ENCODE measurements at regions not wholly inside any gene's neighbourhood (a gene's known extent, or its start where the extent isn't known, plus 50 kb on each side); places are given as distances from the start of the nearest gene placed in this dataset.

DNA sequence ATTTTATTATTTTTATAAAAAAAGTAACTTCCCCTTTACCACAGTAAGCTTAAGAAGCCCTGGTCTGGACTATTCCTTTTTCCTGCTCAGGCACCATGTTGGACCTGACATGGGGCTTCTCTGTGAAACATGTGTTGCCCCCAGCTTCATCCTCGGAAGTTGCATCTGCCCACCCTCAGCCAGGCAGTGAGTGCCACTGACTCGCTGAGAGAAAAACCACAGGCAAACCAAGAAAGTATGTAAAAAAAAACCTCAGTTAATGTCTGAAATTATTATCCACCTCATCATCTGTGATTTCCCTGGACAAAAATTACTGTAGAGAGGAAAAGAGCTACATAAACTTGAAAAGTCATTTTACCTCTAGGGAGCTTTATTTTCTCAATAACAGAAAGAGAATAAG is 109.9 kb upstream of the MCHR2 start:
- TF ChIP-seq, protein P1, sequence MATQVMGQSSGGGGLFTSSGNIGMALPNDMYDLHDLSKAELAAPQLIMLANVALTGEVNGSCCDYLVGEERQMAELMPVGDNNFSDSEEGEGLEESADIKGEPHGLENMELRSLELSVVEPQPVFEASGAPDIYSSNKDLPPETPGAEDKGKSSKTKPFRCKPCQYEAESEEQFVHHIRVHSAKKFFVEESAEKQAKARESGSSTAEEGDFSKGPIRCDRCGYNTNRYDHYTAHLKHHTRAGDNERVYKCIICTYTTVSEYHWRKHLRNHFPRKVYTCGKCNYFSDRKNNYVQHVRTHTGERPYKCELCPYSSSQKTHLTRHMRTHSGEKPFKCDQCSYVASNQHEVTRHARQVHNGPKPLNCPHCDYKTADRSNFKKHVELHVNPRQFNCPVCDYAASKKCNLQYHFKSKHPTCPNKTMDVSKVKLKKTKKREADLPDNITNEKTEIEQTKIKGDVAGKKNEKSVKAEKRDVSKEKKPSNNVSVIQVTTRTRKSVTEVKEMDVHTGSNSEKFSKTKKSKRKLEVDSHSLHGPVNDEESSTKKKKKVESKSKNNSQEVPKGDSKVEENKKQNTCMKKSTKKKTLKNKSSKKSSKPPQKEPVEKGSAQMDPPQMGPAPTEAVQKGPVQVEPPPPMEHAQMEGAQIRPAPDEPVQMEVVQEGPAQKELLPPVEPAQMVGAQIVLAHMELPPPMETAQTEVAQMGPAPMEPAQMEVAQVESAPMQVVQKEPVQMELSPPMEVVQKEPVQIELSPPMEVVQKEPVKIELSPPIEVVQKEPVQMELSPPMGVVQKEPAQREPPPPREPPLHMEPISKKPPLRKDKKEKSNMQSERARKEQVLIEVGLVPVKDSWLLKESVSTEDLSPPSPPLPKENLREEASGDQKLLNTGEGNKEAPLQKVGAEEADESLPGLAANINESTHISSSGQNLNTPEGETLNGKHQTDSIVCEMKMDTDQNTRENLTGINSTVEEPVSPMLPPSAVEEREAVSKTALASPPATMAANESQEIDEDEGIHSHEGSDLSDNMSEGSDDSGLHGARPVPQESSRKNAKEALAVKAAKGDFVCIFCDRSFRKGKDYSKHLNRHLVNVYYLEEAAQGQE (IDR thresholded peaks at IDR 0.05; ENCODE audit: borderline replicate concordance): no peak
- TF ChIP-seq, protein P2, sequence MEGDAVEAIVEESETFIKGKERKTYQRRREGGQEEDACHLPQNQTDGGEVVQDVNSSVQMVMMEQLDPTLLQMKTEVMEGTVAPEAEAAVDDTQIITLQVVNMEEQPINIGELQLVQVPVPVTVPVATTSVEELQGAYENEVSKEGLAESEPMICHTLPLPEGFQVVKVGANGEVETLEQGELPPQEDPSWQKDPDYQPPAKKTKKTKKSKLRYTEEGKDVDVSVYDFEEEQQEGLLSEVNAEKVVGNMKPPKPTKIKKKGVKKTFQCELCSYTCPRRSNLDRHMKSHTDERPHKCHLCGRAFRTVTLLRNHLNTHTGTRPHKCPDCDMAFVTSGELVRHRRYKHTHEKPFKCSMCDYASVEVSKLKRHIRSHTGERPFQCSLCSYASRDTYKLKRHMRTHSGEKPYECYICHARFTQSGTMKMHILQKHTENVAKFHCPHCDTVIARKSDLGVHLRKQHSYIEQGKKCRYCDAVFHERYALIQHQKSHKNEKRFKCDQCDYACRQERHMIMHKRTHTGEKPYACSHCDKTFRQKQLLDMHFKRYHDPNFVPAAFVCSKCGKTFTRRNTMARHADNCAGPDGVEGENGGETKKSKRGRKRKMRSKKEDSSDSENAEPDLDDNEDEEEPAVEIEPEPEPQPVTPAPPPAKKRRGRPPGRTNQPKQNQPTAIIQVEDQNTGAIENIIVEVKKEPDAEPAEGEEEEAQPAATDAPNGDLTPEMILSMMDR (IDR thresholded peaks at IDR 0.05; ENCODE audit: poor library complexity, severe bottlenecking): no peak
- TF ChIP-seq POLR2AphosphoS5 (IDR thresholded peaks at IDR 0.05) (no peak), EP300 (conservative IDR thresholded peaks at IDR 0.05; ENCODE audit: poor library complexity, severe bottlenecking) (no peak), EZH2 (IDR thresholded peaks at IDR 0.05; ENCODE audit: borderline replicate concordance, insufficient read depth, low read length, poor library complexity, severe bottlenecking) (no peak), SMC3 (conservative IDR thresholded peaks at IDR 0.05; ENCODE audit: poor library complexity) (no peak)
